Muscle of back (tissue), 3 donors: ENCODE measurements at regions not wholly inside any gene's neighbourhood (a gene's known extent, or its start where the extent isn't known, plus 50 kb on each side); places are given as distances from the start of the nearest gene placed in this dataset.

Experiments used
- DNase-seq, 3 donors: peaks; one replicate each; pipeline versions ENCODE4 v3.0.0 to v3.0.0-alpha.2; 2013

DNA sequence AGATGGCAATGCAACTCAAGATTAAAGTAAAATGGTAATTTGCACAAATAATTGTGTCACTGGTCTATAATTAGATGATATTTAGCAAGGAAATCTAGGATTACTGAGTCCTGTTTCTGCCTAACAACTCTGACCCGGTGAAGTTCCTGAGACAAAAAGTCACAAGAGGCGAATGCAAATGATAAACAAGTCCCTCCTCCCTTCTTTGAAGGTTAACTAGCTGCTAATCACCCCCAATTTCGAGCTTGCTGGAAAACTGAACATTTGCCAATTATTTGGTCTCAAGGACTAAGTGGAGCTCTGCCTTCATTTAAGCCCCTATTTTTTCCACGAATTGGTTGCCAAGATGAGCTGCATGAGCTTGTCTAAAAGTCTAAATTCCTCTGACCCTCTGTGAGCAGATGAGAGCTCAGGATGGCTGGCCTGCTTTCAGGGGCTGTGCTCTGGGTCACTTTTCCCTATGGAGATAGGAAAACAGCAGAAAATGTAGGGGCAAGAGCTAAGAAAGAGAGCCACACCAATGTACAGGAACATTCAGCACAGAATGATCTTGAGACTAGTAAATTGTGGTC is 127.3 kb downstream of the MBL2 start:
- DNase-seq, result peak in 1 of 3 donors; percentile 1

DNA sequence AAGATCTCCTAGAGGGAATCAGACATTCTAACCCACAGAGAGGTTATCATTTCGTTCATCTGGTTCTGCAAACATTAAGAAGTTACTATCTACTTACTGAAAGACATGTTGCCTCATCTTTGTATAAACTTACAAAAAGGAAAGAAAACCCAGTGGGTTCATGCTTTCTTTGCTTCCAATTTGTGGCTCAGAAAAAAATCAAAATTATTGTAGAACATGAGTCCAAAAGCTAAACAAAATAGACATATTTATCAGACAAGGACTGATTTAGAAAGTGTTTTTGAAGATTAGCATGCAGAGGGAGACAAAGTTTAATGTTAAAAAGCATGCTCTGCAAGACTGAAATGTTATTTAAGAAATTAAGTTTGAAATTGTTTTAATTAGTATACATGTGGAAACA is 123.1 kb downstream of the MBL2 start:
- no peak for DNase-seq

DNA sequence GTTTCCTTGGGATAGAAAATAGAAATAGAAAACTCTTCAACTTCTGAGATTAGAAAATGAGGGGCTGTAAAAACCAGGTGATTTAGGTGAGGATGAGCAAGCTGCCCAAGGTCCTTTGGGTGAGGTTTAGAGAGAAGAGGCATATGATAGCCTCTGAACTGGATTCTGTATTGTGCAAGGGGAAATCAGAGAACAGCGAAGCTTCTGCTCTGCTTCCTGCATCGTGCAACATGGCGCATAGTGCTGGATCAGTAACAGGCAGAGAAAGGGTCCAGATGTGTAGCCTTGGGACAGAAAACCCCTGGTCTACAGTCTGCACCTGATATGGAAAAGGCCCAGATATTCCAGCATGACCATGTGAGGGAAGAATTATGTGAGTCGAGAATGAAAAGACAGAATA is 121.7 kb downstream of the MBL2 start:
- DNase-seq, result no peak

DNA sequence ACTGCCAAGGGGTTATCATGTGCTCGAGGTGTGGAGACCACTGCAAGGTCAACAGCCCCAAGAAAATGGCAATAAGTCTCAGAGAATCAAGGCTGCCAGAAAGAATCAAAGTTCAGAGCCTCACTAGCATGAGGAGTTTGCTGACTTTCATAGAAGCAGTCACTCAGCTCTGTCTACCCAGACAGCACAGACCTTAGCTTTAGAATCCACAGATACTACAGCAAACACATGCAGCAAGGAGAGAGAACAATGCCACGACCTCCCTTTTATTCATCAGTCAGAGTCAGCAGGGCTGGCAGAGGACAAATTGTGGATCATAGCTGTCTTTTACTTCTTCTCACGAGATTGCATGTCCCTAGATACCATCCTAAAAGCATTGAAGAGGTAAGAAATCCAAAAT is 121.3 kb downstream of the MBL2 start:
- no peak for DNase-seq

DNA sequence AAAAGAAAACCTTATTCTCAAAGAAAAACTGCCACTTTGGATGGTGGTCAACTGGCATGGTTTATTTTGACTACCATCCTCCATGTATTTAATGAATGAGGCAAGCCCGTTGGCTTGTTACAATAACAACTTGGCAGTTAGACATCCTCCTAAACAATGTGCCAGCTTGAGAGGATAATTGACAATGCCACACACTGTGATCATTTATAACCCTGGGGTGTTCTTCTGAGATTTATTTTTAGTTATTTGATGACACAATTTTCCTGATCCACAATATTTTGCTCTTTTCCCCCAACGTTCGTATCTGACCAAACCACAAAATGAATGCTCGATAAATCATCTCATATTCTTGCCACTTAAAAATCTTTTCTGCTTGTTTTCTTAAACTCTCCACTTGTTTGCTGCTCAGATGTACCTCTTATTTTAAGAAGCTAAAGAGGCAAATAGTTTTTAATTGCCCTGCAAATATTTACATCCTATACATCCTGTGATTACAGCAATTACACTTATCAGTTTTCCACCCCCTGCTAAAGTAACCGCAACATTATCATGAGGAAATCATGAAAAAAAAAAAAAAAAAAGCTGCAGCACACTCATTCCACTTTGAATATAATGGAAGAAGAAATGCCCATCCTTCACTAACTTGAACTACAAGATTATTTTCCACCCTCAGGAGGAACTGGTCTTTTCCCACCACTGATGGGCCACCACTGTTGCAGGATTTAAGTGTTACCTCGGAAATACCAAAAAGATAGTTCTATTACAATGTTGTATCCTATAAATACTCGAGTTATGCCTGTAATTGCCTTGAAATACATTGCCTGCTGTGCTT is 119.9 kb downstream of the MBL2 start:
- no peak for DNase-seq

DNA sequence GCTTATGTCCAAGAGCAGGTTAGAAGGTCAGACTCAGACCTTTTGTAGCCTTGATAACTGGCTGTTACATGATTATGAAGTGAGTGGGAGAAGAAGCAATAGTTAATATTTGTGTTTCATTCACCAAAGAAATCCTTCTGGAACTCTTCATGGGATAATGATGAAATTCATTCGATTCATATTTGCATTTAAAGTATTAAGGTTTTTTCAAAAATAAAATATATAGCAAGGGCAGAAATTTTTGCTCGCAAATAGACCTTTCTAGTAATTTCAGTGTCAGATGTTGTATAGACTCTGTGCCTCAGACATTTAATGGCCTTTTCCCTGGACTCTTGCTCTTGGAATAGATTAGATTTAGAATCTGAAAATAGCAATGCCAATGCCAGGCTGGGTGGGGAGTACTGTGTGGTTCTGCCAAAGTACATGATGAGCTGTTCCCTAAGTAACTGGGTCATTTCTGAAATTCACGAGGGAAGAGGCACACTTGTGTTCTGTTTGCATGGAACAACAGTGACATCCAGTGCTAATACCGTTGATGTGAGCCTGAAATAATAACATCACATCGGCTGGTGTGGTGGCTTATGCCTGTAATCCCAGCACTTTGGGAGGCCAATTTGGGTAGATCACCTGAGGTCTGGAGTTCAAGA is 119.2 kb downstream of the MBL2 start:
- DNase-seq, result no peak

DNA sequence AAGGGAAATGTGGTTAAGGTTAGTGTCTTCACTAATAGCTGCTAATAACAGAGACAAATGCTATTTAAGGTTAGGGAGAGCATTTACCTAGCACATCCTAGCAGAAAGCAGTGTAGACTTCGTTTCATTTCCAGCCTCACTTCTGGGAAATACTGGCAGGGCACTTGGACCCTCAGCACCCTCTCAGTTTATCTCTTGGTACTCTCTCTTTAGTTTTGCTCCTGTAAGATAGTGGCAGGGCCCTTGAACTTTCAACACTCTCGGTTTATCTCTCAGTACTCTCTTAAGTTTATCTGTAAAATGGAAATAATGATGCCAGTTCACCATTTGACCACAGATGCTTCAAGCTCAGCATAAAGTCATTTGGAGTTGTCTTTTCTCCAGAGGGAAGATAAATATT is 118.4 kb downstream of the MBL2 start:
- DNase-seq, result no peak

DNA sequence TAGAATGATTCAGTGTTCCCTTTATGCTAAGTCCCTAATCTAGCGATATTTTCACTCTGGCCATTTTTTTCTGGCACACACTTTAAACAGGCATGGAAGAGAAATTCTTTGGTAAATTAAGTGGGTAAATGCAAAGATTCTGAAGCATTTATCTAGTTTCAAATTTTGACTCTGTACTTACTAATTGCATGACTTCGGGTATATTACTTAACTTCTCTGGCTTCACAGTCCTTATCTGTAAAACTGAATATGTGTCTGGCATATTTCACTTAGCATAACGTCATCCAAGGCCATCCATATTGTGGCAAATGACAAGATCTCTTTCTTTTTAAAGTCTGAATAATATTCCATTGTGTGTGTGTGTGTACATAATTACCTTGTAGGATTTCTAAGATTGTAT is 114.5 kb downstream of the MBL2 start:
- no peak for DNase-seq

DNA sequence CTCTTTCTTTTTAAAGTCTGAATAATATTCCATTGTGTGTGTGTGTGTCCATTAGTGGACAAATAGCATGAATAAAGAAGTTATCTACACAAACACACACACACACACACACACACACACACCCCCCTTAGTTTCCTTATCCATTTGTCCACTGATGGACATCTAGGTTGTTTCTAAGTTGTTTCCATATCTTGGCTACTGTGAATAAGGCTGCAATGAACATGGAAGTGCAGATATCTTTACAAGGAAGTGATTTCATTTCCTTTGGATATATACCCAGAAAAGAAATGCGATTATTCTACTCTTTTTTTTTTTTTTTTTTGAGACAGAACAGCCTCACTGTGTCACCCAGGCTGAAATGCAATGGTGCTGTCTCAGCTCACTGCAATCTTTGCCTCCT is 113.5 kb downstream of the MBL2 start:
- no peak for DNase-seq

DNA sequence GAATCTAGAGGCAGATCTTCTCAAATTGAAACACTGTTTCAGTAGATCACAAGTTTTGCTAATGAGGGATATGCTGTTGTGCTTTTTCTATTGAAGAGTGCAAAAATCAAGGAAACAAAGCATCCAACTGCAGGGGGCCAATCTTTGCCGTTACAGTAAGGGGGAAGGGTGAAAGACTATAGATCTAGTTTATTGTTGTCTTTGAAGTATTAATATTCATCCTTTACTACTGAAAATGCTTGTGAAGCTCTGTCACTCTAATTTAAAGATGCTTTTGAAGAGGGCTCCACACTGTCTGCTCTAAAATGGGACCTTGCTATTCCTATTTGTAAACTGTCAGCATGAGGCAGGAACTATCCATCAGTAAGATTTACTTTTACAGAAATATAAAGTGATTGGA is 110.3 kb downstream of the MBL2 start:
- no peak for DNase-seq

DNA sequence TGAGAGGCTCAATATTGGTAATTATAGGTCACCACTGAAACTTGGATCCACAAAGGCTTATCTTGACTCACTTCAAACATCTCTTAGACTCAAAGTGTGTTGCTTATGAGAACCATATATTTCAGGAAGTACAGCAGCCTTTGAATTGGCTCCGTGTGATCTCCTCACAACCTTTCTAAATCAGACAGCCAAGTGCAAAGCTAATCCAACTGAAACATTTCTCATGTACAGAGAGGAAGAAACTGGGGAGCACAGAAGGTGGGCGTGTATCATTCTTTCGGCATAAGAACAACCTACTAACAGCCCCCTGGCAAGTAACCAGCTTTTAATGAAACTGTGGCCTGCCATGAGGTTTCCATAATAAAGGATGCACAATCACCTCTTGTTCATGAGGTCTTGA is 109.4 kb downstream of the MBL2 start:
- no peak for DNase-seq

DNA sequence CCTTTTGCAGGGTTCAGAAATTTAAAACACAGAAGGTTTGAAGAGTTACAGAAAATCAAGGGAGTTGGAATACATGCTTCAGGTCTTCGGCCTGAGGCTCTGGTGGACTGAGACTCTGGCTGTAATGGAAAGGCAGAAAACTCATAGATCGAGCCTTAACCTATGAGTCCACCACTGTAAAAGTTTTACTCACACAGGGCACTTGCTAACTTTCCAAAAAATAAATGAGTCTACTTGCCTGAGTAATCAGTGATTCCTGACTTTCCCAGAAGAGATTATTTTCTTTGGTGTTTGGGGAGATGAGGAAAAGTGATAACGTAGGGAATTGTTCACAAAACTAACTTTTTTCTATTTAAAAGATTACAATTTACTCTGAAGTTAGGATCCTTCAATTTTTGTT is 108.0 kb downstream of the MBL2 start:
- no peak for DNase-seq

DNA sequence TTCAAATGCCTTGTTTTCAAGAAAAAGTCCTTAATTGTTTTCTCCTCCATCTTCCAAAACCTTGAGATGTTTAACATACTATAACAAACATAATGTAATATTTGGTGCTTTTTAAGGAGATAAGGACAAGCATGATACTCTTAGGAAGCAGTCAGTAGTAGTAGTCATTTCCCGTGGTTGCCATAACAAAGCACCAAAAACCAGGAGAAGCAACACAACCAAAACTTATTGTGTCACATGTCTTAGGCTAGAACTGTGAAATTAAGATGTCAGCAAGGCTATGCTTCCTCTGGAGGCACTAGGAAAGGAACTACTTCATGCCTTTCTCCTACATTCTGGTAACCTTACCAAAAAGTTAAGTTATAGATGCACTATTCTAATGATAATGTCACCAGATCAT is 106.8 kb downstream of the MBL2 start:
- DNase-seq, result no peak

DNA sequence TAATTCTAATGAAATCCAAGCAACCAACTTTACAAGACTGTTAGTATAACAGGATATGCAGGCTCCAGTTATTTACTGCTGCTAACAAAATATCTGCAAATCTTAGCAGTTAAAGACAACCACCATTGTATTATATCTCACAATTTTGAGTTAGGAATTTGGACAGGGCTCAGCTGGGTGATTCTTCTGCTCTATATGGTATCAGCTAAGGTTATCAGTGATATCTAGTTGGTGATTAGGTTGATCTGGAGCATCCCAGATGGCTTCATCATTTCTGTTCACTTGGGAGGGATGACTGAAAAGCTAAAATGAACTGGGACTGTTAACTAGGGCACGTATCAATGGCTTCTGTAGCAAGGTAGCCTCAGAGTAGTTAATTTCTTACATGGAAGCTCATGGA is 105.7 kb downstream of the MBL2 start:
- DNase-seq, result no peak

DNA sequence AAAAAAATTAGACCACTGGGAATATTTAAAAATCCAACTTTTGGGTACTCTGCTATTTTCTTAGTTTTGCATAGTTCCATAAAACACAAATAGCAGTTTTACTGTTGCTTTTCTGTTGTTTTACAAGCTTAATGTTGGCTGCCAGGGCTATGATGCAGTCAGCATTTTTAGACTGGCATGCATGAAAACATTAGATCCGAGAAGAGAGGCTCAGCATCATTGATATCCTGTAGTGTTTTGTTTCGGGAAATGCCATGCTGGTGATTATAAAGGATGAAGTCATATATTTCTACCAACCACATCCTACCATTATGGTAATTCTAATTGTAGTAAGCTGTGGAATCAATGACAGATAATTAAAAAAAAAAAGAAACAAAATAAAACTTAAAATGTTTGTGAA is 104.6 kb downstream of the MBL2 start:
- DNase-seq, result no peak

DNA sequence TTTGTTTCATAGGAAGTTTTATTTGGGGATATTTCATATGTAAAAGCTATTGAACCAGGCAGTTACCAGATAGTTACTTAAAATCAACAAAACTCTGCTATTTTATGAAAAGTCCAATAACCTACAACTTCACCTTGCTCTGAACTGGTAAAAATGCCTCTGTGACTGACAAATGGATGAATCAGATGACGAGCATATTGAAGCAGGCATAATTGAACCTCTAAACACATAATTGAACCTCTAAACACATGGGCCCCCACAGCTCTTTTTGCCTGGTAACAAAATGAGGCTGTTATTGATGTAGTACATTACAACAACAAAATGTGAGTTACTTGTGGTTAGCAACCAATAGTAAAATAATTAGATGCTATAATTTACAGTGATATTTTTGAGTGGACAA is 99.7 kb downstream of the MBL2 start:
- DNase-seq, result no peak

DNA sequence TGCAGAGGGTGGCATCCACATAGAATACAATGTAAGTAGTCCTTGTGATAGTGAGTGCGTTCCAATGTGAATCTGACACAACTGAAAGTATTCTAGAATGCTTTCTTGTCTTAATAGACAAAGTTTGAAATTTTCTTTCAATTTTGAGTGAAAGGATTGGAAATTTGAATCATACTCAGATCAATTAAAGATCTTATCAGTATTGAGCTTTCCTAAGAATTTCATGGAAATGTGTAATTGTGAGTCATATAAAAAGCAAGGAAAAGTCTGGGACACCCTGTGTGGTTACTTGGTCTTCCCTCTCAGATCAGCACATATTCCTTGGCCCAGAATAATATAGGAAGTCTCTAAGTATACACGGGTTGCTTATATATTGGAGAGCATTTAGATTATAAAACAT is 99.1 kb downstream of the MBL2 start:
- no peak for DNase-seq

DNA sequence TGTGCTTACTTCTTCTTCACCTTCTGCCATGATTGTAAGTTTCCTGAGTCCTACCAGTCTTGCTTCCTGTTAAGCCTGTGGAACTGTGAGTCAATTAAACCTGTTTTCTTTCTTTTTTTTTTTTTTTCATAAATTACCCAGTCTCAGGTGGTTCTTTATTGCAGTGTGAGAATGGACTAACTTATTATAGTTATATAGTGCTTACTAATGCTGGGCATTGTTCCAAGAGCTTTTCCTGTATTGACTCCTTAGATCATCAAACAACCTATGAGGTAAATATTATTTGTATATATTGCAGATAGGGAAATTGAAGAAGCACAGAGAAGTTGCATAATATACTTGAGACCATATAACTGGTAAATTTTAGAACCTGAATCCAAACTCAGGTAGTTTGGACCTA is 98.1 kb downstream of the MBL2 start:
- no peak for DNase-seq

DNA sequence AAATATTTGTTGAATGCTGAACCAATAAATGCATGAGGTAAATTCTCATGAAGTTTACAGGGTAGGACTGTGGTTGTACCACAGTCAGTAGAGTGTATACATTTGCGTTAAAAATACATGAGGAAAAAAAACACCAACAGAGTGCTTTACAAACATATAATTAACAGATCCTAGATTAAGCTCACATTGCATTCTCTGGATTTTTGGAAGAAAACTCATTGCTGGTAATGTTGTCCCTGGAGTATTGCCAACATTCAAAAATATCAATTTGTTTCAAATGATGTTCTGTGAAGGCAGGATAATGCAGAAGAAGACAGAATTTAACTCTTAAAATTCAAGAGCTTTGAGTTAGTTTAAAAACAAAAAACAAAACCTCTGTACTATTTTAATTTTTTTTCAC is 95.5 kb downstream of the MBL2 start:
- peak in 1 of 3 donors; percentile 14 for DNase-seq

DNA sequence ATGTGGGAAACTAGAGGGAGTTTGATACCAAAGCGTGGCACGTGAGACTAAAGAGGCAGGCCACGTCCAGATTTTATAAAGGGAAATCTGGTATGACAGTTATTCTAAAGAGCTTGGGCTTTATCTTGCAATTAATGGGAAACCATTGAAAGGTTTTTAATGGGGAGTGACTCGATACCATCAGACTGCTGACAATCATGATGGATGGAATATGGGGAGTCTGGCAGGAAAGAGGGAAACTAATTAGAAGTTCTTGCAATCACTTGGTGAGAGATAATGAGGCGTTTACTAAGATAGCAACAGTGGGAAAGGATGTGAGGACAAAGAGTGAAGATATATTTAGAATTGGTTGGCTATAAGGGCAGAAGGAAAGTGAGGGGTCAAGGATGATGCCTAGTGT is 94.0 kb downstream of the MBL2 start:
- no peak for DNase-seq

DNA sequence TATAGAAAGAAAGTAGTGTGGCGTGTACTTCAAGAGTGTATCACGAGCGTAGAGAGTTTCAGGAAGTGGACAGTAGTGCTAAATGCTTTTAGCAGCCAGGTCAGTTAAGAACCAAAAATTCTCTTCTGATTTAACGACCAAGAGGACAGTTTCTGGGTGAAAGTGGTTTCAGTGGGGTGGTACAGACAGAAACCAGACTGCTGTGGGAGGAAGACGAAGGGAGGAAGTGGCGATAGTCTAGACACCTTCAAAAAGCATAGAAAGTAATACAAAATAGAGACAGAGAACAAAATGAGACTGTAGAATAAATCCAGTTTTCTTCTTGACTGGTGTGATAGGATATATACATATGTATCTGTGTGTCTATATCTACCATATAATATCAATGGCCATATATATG is 93.5 kb downstream of the MBL2 start:
- DNase-seq, result no peak

DNA sequence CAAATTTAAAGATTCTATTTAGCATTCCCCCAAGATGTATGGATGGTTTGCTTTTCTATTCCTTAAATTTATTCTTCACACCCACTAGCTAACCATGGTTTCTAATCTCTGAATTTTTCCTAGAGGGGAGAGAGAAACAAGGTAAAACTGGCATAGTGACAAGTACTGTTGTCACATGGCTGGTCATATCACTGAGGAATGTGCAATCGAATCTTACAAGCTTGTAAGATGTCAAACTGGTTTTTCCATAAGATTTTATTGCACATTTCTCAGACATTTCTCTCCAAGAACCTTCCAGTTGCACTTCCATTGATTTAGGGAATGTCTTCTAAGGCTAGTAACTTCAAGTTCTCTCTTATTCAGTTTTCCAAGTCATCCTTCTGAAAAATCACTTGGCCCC is 89.8 kb downstream of the MBL2 start:
- DNase-seq, result no peak

DNA sequence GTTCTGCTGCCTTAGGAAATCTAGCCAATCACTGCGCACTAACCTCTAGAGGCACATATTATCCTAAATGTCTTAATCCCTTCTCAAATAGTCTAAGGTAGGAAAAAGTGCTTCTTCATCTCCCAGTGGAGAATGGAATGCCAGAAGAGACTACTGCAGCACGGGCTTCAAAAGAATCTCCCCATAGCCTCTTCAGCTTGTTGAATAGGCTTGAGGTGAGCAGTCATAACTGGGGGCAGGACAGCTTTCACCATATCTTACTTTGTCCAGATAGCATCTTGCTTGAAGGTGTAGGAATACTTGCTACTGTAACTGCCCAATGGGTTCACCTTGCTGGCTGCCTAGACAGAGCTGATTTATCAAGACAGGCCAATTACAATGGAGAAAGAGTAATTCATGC is 88.8 kb downstream of the MBL2 start:
- no peak for DNase-seq

DNA sequence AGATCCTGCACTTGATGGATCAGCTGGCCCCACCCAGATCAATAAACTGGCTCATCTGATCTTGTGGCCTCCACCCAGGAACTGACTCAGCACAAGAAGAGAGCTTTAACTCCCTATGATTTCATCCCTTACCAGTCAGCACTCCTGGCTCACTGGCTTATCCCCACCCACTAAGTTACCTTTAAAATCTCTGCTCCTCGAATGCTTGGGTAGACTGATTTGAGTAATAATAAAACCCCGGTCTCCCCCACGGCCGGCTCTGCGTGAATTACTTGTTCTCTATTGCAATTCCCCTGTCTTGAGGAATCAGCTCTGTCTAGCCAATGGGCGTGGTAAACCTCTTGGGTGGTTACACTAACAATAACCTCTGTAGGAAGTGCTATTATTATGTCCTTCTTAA is 83.7 kb downstream of the MBL2 start:
- no peak for DNase-seq
